ENCODE measurements at regions not wholly inside any gene's neighbourhood (a gene's known extent, or its start where the extent isn't known, plus 50 kb on each side); places are given as distances from the start of the nearest gene placed in this dataset.
"Not testable (repeated sequence)": the region's sequence is repeated elsewhere in the genome, so short reads cannot be mapped to it uniquely, and the experiment has no call there.

- Histone ChIP-seq H3K4me3 (ENCODE audit: low read depth in 1 of 3, low read length in 3 of 3) (no peak overlapping the region), H3K9me3 (ENCODE audit: control insufficient read depth in 2 of 2, insufficient read depth in 1 of 2, low read depth in 1 of 2, low read length in 1 of 2) (no peaks in the 10 kb centered on the region), H3K27ac (ENCODE audit: low read depth in 1 of 3, low read length in 2 of 3) (no peak overlapping the region), H3K4me1 (ENCODE audit: control insufficient read depth in 3 of 3, insufficient read depth in 2 of 3, low read depth in 1 of 3, low read length in 2 of 3) (no peaks in the 10 kb centered on the region), H3K36me3 (ENCODE audit: control insufficient read depth in 3 of 3, insufficient read depth in 2 of 3, low read depth in 1 of 3, low read length in 3 of 3) (no peaks in the 10 kb centered on the region), H3K27me3 (ENCODE audit: control insufficient read depth in 3 of 3, insufficient read depth in 3 of 3, low read length in 3 of 3) (peaks cover 0 to 24% (median 2%) of the 10 kb centered on the region in 3 donors)
- FAIRE-seq (no peak), DNase-seq (no peak)
- WGBS, 3 donors, result 85 to 92% (median 86%) methylated on average over 14 of the region's 14 CpGs
Observed at GRCh38 chr5:3099526-3099925, 348.0 kb upstream of the IRX2 start.

GRCh38 chr5:3098821-3099220 lies 347.3 kb upstream of the IRX2 start:
- no peak overlapping the region for H3K4me3 ChIP-seq (ENCODE audit: low read depth in 1 of 3, low read length in 3 of 3)
- H3K27me3 ChIP-seq (ENCODE audit: control insufficient read depth in 3 of 3, insufficient read depth in 3 of 3, low read length in 3 of 3), result peaks cover 0 to 17% (median 2%) of the 10 kb centered on the region in 3 donors
- H3K9me3 ChIP-seq (ENCODE audit: control insufficient read depth in 2 of 2, insufficient read depth in 1 of 2, low read depth in 1 of 2, low read length in 1 of 2), result no peaks in the 10 kb centered on the region
- no peaks in the 10 kb centered on the region for H3K36me3 ChIP-seq (ENCODE audit: control insufficient read depth in 3 of 3, insufficient read depth in 2 of 3, low read depth in 1 of 3, low read length in 3 of 3)
- H3K4me1 ChIP-seq (ENCODE audit: control insufficient read depth in 3 of 3, insufficient read depth in 2 of 3, low read depth in 1 of 3, low read length in 2 of 3), result no peaks in the 10 kb centered on the region
- 55 to 67% (median 66%) methylated on average over 4 of the region's 4 CpGs for WGBS, 3 donors
- no peak overlapping the region for H3K27ac ChIP-seq (ENCODE audit: low read depth in 1 of 3, low read length in 2 of 3)
- FAIRE-seq, result no peak
- DNase-seq, result no peak

GRCh38 chr5:3092664-3093063 lies 341.2 kb upstream of the IRX2 start:
- WGBS, 3 donors, result 42 to 67% (median 51%) methylated on average over 13 of the region's 13 CpGs
- DNase-seq (no peak), FAIRE-seq (no peak)
- Histone ChIP-seq H3K36me3 (ENCODE audit: control insufficient read depth in 3 of 3, insufficient read depth in 2 of 3, low read depth in 1 of 3, low read length in 3 of 3) (no peaks in the 10 kb centered on the region), H3K27ac (ENCODE audit: low read depth in 1 of 3, low read length in 2 of 3) (no peak overlapping the region), H3K9me3 (ENCODE audit: control insufficient read depth in 2 of 2, insufficient read depth in 1 of 2, low read depth in 1 of 2, low read length in 1 of 2) (no peaks in the 10 kb centered on the region), H3K4me3 (ENCODE audit: low read depth in 1 of 3, low read length in 3 of 3) (no peak overlapping the region), H3K4me1 (ENCODE audit: control insufficient read depth in 3 of 3, insufficient read depth in 2 of 3, low read depth in 1 of 3, low read length in 2 of 3) (no peaks in the 10 kb centered on the region), H3K27me3 (ENCODE audit: control insufficient read depth in 3 of 3, insufficient read depth in 3 of 3, low read length in 3 of 3) (peaks cover 0 to 6% (median 0%) of the 10 kb centered on the region in 3 donors)

- Histone ChIP-seq H3K27ac (ENCODE audit: low read depth in 1 of 3, low read length in 2 of 3) (no peak overlapping the region), H3K27me3 (ENCODE audit: control insufficient read depth in 3 of 3, insufficient read depth in 3 of 3, low read length in 3 of 3) (peaks cover 0 to 6% (median 0%) of the 10 kb centered on the region in 3 donors), H3K36me3 (ENCODE audit: control insufficient read depth in 3 of 3, insufficient read depth in 2 of 3, low read depth in 1 of 3, low read length in 3 of 3) (no peaks in the 10 kb centered on the region), H3K4me3 (ENCODE audit: low read depth in 1 of 3, low read length in 3 of 3) (no peak overlapping the region), H3K4me1 (ENCODE audit: control insufficient read depth in 3 of 3, insufficient read depth in 2 of 3, low read depth in 1 of 3, low read length in 2 of 3) (no peaks in the 10 kb centered on the region), H3K9me3 (ENCODE audit: control insufficient read depth in 2 of 2, insufficient read depth in 1 of 2, low read depth in 1 of 2, low read length in 1 of 2) (no peaks in the 10 kb centered on the region)
- WGBS, 3 donors, result 71 to 75% (median 71%) methylated on average over 7 of the region's 7 CpGs
- FAIRE-seq (no peak), DNase-seq (no peak)
Observed at GRCh38 chr5:3092211-3092610, 340.7 kb upstream of the IRX2 start.

- FAIRE-seq, result no peak
- peaks cover 0 to 3% (median 0%) of the 10 kb centered on the region in 3 donors for H3K27me3 ChIP-seq (ENCODE audit: control insufficient read depth in 3 of 3, insufficient read depth in 3 of 3, low read length in 3 of 3)
- no peak overlapping the region for H3K27ac ChIP-seq (ENCODE audit: low read depth in 1 of 3, low read length in 2 of 3)
- WGBS, 3 donors, result 51 to 65% (median 54%) methylated on average over 11 of the region's 11 CpGs
- no peaks in the 10 kb centered on the region for H3K9me3 ChIP-seq (ENCODE audit: control insufficient read depth in 2 of 2, insufficient read depth in 1 of 2, low read depth in 1 of 2, low read length in 1 of 2)
- H3K4me1 ChIP-seq (ENCODE audit: control insufficient read depth in 3 of 3, insufficient read depth in 2 of 3, low read depth in 1 of 3, low read length in 2 of 3), result no peaks in the 10 kb centered on the region
- H3K36me3 ChIP-seq (ENCODE audit: control insufficient read depth in 3 of 3, insufficient read depth in 2 of 3, low read depth in 1 of 3, low read length in 3 of 3), result no peaks in the 10 kb centered on the region
- no peak for DNase-seq
- H3K4me3 ChIP-seq (ENCODE audit: low read depth in 1 of 3, low read length in 3 of 3), result no peak overlapping the region
Observed at GRCh38 chr5:3091040-3091774, 339.7 kb upstream of the IRX2 start.

GRCh38 chr5:3090305-3090704 lies 338.8 kb upstream of the IRX2 start:
- not testable (repeated sequence) for H3K36me3 ChIP-seq (ENCODE audit: control insufficient read depth in 3 of 3, insufficient read depth in 2 of 3, low read depth in 1 of 3, low read length in 3 of 3); H3K4me3 ChIP-seq (ENCODE audit: low read depth in 1 of 3, low read length in 3 of 3); H3K9me3 ChIP-seq (ENCODE audit: control insufficient read depth in 2 of 2, insufficient read depth in 1 of 2, low read depth in 1 of 2, low read length in 1 of 2); FAIRE-seq; H3K4me1 ChIP-seq (ENCODE audit: control insufficient read depth in 3 of 3, insufficient read depth in 2 of 3, low read depth in 1 of 3, low read length in 2 of 3); DNase-seq; H3K27ac ChIP-seq (ENCODE audit: low read depth in 1 of 3, low read length in 2 of 3); H3K27me3 ChIP-seq (ENCODE audit: control insufficient read depth in 3 of 3, insufficient read depth in 3 of 3, low read length in 3 of 3)
- WGBS, 3 donors, result 80 to 93% (median 84%) methylated on average over 5 to 6 of the region's 6 CpGs

GRCh38 chr5:3080366-3080765 lies 328.9 kb upstream of the IRX2 start:
- no peak for DNase-seq
- no peaks in the 10 kb centered on the region for H3K27me3 ChIP-seq (ENCODE audit: control insufficient read depth in 3 of 3, insufficient read depth in 3 of 3, low read length in 3 of 3)
- no peak overlapping the region for H3K4me3 ChIP-seq (ENCODE audit: low read depth in 1 of 3, low read length in 3 of 3)
- no peak overlapping the region for H3K27ac ChIP-seq (ENCODE audit: low read depth in 1 of 3, low read length in 2 of 3)
- no peak for FAIRE-seq
- H3K4me1 ChIP-seq (ENCODE audit: control insufficient read depth in 3 of 3, insufficient read depth in 2 of 3, low read depth in 1 of 3, low read length in 2 of 3), result no peaks in the 10 kb centered on the region
- H3K36me3 ChIP-seq (ENCODE audit: control insufficient read depth in 3 of 3, insufficient read depth in 2 of 3, low read depth in 1 of 3, low read length in 3 of 3), result no peaks in the 10 kb centered on the region
- peaks cover 0 to 6% of the 10 kb centered on the region in 2 donors for H3K9me3 ChIP-seq (ENCODE audit: control insufficient read depth in 2 of 2, insufficient read depth in 1 of 2, low read depth in 1 of 2, low read length in 1 of 2)
- WGBS, 3 donors, result 75 to 89% (median 80%) methylated on average over 9 of the region's 9 CpGs

GRCh38 chr5:3077684-3078083 lies 326.2 kb upstream of the IRX2 start:
- Histone ChIP-seq H3K9me3 (ENCODE audit: control insufficient read depth in 2 of 2, insufficient read depth in 1 of 2, low read depth in 1 of 2, low read length in 1 of 2) (peaks cover 0 to 19% of the 10 kb centered on the region in 2 donors), H3K36me3 (ENCODE audit: control insufficient read depth in 3 of 3, insufficient read depth in 2 of 3, low read depth in 1 of 3, low read length in 3 of 3) (no peaks in the 10 kb centered on the region), H3K27ac (ENCODE audit: low read depth in 1 of 3, low read length in 2 of 3) (no peak overlapping the region), H3K4me3 (ENCODE audit: low read depth in 1 of 3, low read length in 3 of 3) (no peak overlapping the region), H3K27me3 (ENCODE audit: control insufficient read depth in 3 of 3, insufficient read depth in 3 of 3, low read length in 3 of 3) (no peaks in the 10 kb centered on the region), H3K4me1 (ENCODE audit: control insufficient read depth in 3 of 3, insufficient read depth in 2 of 3, low read depth in 1 of 3, low read length in 2 of 3) (no peaks in the 10 kb centered on the region)
- whole genome bisulfite sequencing, 3 donors, result 57 to 58% (median 58%) methylated on average over 10 of the region's 10 CpGs
- no peak for FAIRE-seq
- DNase-seq, result no peak

- Histone ChIP-seq H3K9me3 (ENCODE audit: control insufficient read depth in 2 of 2, insufficient read depth in 1 of 2, low read depth in 1 of 2, low read length in 1 of 2) (peaks cover 0 to 24% of the 10 kb centered on the region in 2 donors), H3K36me3 (ENCODE audit: control insufficient read depth in 3 of 3, insufficient read depth in 2 of 3, low read depth in 1 of 3, low read length in 3 of 3) (no peaks in the 10 kb centered on the region), H3K4me1 (ENCODE audit: control insufficient read depth in 3 of 3, insufficient read depth in 2 of 3, low read depth in 1 of 3, low read length in 2 of 3) (no peaks in the 10 kb centered on the region), H3K27me3 (ENCODE audit: control insufficient read depth in 3 of 3, insufficient read depth in 3 of 3, low read length in 3 of 3) (no peaks in the 10 kb centered on the region), H3K27ac (ENCODE audit: low read depth in 1 of 3, low read length in 2 of 3) (no peak overlapping the region), H3K4me3 (ENCODE audit: low read depth in 1 of 3, low read length in 3 of 3) (no peak overlapping the region)
- 46 to 57% (median 50%) methylated on average over 2 of the region's 2 CpGs for WGBS, 3 donors
- DNase-seq (no peak), FAIRE-seq (no peak)
Observed at GRCh38 chr5:3075309-3075708, 323.8 kb upstream of the IRX2 start.

All from small intestine (tissue), 7 donors.